B cell (primary cell): ENCODE measurements at regions not wholly inside any gene's neighbourhood (a gene's known extent, or its start where the extent isn't known, plus 50 kb on each side); places are given as distances from the start of the nearest gene placed in this dataset.

ENCODE experiments used
- ATAC-seq: fragments of 200-7000 bp; cut with Tn5 transposase; one replicate; pipeline ENCODE4 v1.10.0; 2021; ENCODE audit warnings: low read depth, mild to moderate bottlenecking, moderate number of reproducible peaks, moderate library complexity
- CTCF ChIA-PET: fragments of 350-600 bp; sonication (Branson Sonifier 250); formaldehyde crosslinking; loops from one replicate; lab custom pipeline; 2021; ENCODE audit warnings: antibody characterized with exemption, inconsistent platforms; lab: Charles Lee
- POLR2A ChIA-PET: fragments of 350-600 bp; sonication (Branson Sonifier 250); formaldehyde crosslinking; loops from one replicate; lab custom pipeline; 2021; ENCODE audit warnings: antibody characterized with exemption; lab: Charles Lee
- DNase-seq: peaks from one replicate; pipeline ENCODE4 v3.0.0; 2013
- H2AFZ ChIP-seq: 2 replicates; pipeline ENCODE4 v1.6.1; 2012; ENCODE audit warnings: mild to moderate bottlenecking, low read depth, low read length; ENCODE audit not compliant: insufficient read depth, poor library complexity, severe bottlenecking
- H3K27ac ChIP-seq, 2 donors: 1 replicate in 1 of 2; 2 replicates in 1 of 2; pipeline ENCODE4 v1.5.1; 2012 to 2013; ENCODE audit warnings: low read length in 2 of 2, mild to moderate bottlenecking in 2 of 2, moderate library complexity in 1 of 2
- H3K27me3 ChIP-seq, 4 experiments: fragments of 200-600 bp in 1 of 4; sonication (generic) in 1 of 4; replicated peaks in 1 of 4; 1 replicate in 2 of 4; 2 replicates in 2 of 4; pipeline versions ENCODE4 v1.6.1 to v1.7.0; 2013 to 2016; ENCODE audit warnings: low read length in 3 of 4, mild to moderate bottlenecking in 2 of 4, mixed read lengths in 1 of 4, moderate library complexity in 1 of 4; ENCODE audit not compliant: insufficient read depth in 4 of 4, control insufficient read depth in 3 of 4; ENCODE audit errors: control extremely low read depth in 1 of 4
- H3K36me3 ChIP-seq, 2 experiments: replicated peaks in 1 of 2; 1 replicate in 1 of 2; 2 replicates in 1 of 2; pipeline versions ENCODE4 v1.6.1 to v1.7.1; 2013; ENCODE audit warnings: low read length in 1 of 2; ENCODE audit not compliant: insufficient read depth in 2 of 2, control insufficient read depth in 1 of 2; ENCODE audit errors: control extremely low read depth in 1 of 2, extremely low read depth in 1 of 2
- H3K4me1 ChIP-seq, 2 donors: fragments of 200-600 bp in 1 of 2; sonication (generic) in 1 of 2; 1 replicate in 1 of 2; 2 replicates in 1 of 2; pipeline versions ENCODE4 v1.5.1 to v1.6.1; 2013 to 2017; ENCODE audit warnings: low read length in 2 of 2; ENCODE audit not compliant: control insufficient read depth in 2 of 2, insufficient read depth in 2 of 2
- H3K4me2 ChIP-seq: replicated peaks from 2 replicates; pipeline ENCODE3; 2012; ENCODE audit warnings: mild to moderate bottlenecking, low read depth, low read length; ENCODE audit not compliant: poor library complexity, severe bottlenecking
- H3K4me3 ChIP-seq, 5 experiments: fragments of 200-600 bp in 1 of 5; sonication (generic) in 1 of 5; 1 replicate in 3 of 5; 2 replicates in 2 of 5; pipeline versions ENCODE4 v1.5.1 to v1.7.0; 2011 to 2016; ENCODE audit warnings: low read length in 4 of 5, mild to moderate bottlenecking in 4 of 5, low read depth in 2 of 5, control low read depth in 1 of 5, moderate library complexity in 1 of 5; ENCODE audit not compliant: insufficient read depth in 1 of 5; ENCODE audit errors: control extremely low read depth in 1 of 5, extremely low read depth in 1 of 5
- H3K79me2 ChIP-seq: fragments of 200-600 bp; sonication (generic); one replicate; pipeline ENCODE4 v1.6.0; 2016; ENCODE audit warnings: low read length; ENCODE audit not compliant: control insufficient read depth, insufficient read depth
- H3K9ac ChIP-seq: fragments of 200-600 bp; sonication (generic); 2 replicates; pipeline ENCODE4 v1.6.1; 2017; ENCODE audit warnings: mild to moderate bottlenecking, low read length, moderate library complexity
- H3K9me3 ChIP-seq, 3 donors: one replicate each; pipeline versions ENCODE4 v1.6.1 to v1.7.1; 2013; ENCODE audit warnings: low read length in 2 of 3; ENCODE audit not compliant: control insufficient read depth in 2 of 3, insufficient read depth in 1 of 3; ENCODE audit errors: control extremely low read depth in 1 of 3
- H4K20me1 ChIP-seq: 2 replicates; pipeline ENCODE4 v1.6.0; 2012; ENCODE audit warnings: mild to moderate bottlenecking, low read length; ENCODE audit not compliant: insufficient read depth, control insufficient read depth, poor library complexity, severe bottlenecking
- H3K27ac Mint-ChIP-seq: one replicate; pipeline ENCODE4 v1.8.0; 2021; ENCODE audit warnings: mixed read lengths
- H3K27me3 Mint-ChIP-seq: one replicate; pipeline ENCODE4 v1.8.0; 2021; ENCODE audit warnings: mixed read lengths
- H3K4me1 Mint-ChIP-seq: one replicate; pipeline ENCODE4 v1.8.0; 2021; ENCODE audit warnings: mixed read lengths
- H3K4me3 Mint-ChIP-seq: one replicate; pipeline ENCODE4 v1.8.0; 2021; ENCODE audit warnings: mixed read lengths
- H3K9me3 Mint-ChIP-seq: one replicate; pipeline ENCODE4 v1.8.0; 2022; ENCODE audit warnings: mixed read lengths; ENCODE audit not compliant: insufficient read depth
- CTCF ChIP-seq: fragments of 200-600 bp; IDR thresholded peaks from one replicate; pipeline ENCODE4 v1.8.0; 2022; ENCODE audit warnings: antibody characterized with exemption, mild to moderate bottlenecking
- EZH2 ChIP-seq: IDR thresholded peaks from 2 replicates; pipeline ENCODE4 v1.6.1; 2012; ENCODE audit warnings: borderline replicate concordance, low read depth, mild to moderate bottlenecking, moderate library complexity, low read length; ENCODE audit not compliant: insufficient read depth, poor library complexity, severe bottlenecking
- WGBS: methylation state at CpG from one replicate; pipeline ENCODE4 v1.1.5; 2013; ENCODE audit warnings: missing lambda C conversion rate; ENCODE audit not compliant: insufficient coverage; 5-methylcytosine and 5-hydroxymethylcytosine counted together
- intact Hi-C: fragments of 100-400 bp; cut with micrococcal nuclease; formaldehyde crosslinking; loops from one replicate; pipeline ENCODE4 v1.10.0; 2022

DNA sequence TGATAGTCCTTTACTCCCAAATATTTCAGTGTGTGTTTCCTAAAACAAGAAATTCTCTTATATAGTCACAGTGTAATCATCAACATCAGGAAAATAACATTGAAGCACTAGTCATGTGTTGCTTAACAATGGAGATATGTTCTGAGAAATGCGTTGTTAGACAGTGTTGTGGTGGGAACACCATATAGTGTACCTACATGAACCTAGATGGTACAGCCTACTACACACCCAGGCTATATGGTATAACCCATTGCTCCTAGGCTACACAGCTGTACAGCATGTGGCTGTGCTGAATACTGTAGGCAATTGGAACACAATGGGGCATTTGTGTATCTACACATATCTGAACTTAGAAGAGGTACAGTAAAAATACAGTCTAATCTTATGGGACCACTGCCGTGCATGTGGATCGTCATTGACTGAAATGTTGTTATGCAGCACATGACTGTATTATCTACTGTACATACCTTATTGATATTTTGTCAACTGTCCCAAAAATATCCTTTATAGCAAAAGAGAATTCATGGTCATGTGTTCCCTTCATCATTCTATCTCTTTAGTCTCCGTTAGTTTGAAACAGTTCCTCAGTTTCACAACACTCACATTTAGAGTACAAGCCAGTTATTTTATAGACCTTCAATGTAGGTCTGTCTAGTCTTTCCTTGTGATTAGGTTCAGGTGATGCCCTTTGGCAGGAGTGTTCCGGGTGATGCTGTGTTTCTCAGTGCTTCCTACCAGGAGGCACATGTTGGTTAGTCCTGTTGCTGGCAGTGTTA lies 109.7 kb downstream of the SLC25A47 start:
- TF ChIP-seq EZH2: no peak
- no peak for TF ChIP-seq CTCF
- DNase-seq: no peak
- H3K27me3 Mint-ChIP-seq: no peaks in the 10 kb centered on the region
- Histone ChIP-seq H3K27me3 (no peaks in the 10 kb centered on the region), H3K4me2 (no peak overlapping the region), H3K4me1 (no peaks in the 10 kb centered on the region), H4K20me1 (no peaks in the 10 kb centered on the region), H3K9ac (no peak overlapping the region), H3K27ac (no peak overlapping the region), H3K79me2 (no peaks in the 10 kb centered on the region), H3K4me3 (no peak overlapping the region), H2AFZ (no peak overlapping the region), H3K9me3 (no peaks in the 10 kb centered on the region), H3K36me3 (no peaks in the 10 kb centered on the region)
- intact Hi-C loops: no loop called here
- WGBS: 80% methylated on average over 1 of the region's 5 CpGs
- no peak overlapping the region for H3K4me3 Mint-ChIP-seq
- no peak for ATAC-seq
- no peaks in the 10 kb centered on the region for H3K9me3 Mint-ChIP-seq
- no peak overlapping the region for H3K27ac Mint-ChIP-seq
- POLR2A ChIA-PET: no interaction called here
- peaks cover 2% of the 10 kb centered on the region for H3K4me1 Mint-ChIP-seq
- CTCF ChIA-PET: no interaction called here

- Histone ChIP-seq H3K9ac (no peak overlapping the region), H3K27ac (no peak overlapping the region), H4K20me1 (no peaks in the 10 kb centered on the region), H3K4me1 (no peaks in the 10 kb centered on the region), H3K36me3 (no peaks in the 10 kb centered on the region), H2AFZ (no peak overlapping the region), H3K4me2 (no peak overlapping the region), H3K4me3 (no peak overlapping the region), H3K79me2 (no peaks in the 10 kb centered on the region), H3K27me3 (no peaks in the 10 kb centered on the region), H3K9me3 (no peaks in the 10 kb centered on the region)
- no CpG with 5 or more reads among the region's 4 CpGs for WGBS
- DNase-seq: no peak
- H3K27ac Mint-ChIP-seq: no peak overlapping the region
- H3K27me3 Mint-ChIP-seq: no peaks in the 10 kb centered on the region
- CTCF ChIA-PET: no interaction called here
- no peak for TF ChIP-seq EZH2
- TF ChIP-seq CTCF: no peak
- H3K9me3 Mint-ChIP-seq: no peaks in the 10 kb centered on the region
- ATAC-seq: no peak
- H3K4me1 Mint-ChIP-seq: peaks cover 2% of the 10 kb centered on the region
- H3K4me3 Mint-ChIP-seq: no peak overlapping the region
- intact Hi-C loops: no loop called here
- POLR2A ChIA-PET: no interaction called here
Observed at GRCh38 chr14:100433428-100433814, 110.3 kb downstream of the SLC25A47 start.
